SK-N-SH (cell line): ENCODE measurements at regions not wholly inside any gene's neighbourhood (a gene's known extent, or its start where the extent isn't known, plus 50 kb on each side); places are given as distances from the start of the nearest gene placed in this dataset.

ENCODE experiments used
- CTCF ChIA-PET: fragments of 300-600, 350-600 bp; formaldehyde crosslinking; extraction: SDS; loops from one replicate; lab custom pipeline; 2021; lab: Yijun Ruan, JAX
- POLR2A ChIA-PET: fragments of 350-600 bp; sonication (Branson Sonifier 250); formaldehyde crosslinking; extraction: SDS; loops from one replicate; lab custom pipeline; 2020; ENCODE audit warnings: antibody characterized with exemption, inconsistent platforms; lab: Yijun Ruan, JAX
- DNase-seq: peaks from one replicate; pipeline ENCODE4 v3.0.0; 2012
- H2AFZ ChIP-seq: fragments of 200-600 bp; sonication (generic); 2 replicates; pipeline ENCODE4 v1.8.1; 2016; ENCODE audit warnings: antibody characterized with exemption, mild to moderate bottlenecking, low read depth
- H3F3A ChIP-seq: fragments of 200-600 bp; sonication (generic); replicated peaks from 2 replicates; pipeline ENCODE3; 2016; ENCODE audit warnings: antibody characterized with exemption, mild to moderate bottlenecking; ENCODE audit not compliant: insufficient read depth
- H3K27ac ChIP-seq, 2 experiments: fragments of 200-500 bp in 1 of 2; fragments of 200-600 bp in 1 of 2; sonication (Bioruptor generic) in 1 of 2; sonication (generic), shearing (Covaris generic) in 1 of 2; 2 replicates each; pipeline versions ENCODE4 v1.5.1 to v1.6.1; 2014 to 2016; ENCODE audit warnings: low read depth in 2 of 2, inconsistent platforms in 1 of 2, low read length in 1 of 2, mild to moderate bottlenecking in 1 of 2, mixed read lengths in 1 of 2
- H3K27me3 ChIP-seq: fragments of 200-600 bp; sonication (generic), shearing (Covaris generic); 2 replicates; pipeline ENCODE4 v1.6.1; 2016; ENCODE audit warnings: mixed run types; ENCODE audit not compliant: insufficient read depth
- H3K36me3 ChIP-seq, 2 experiments: fragments of 200-500 bp in 1 of 2; fragments of 200-600 bp in 1 of 2; sonication (Bioruptor generic) in 1 of 2; sonication (generic) in 1 of 2; replicated peaks in 1 of 2; 2 replicates each; pipeline versions ENCODE3 to v1.5.1; 2014 to 2016; ENCODE audit warnings: low read length in 1 of 2, mild to moderate bottlenecking in 1 of 2; ENCODE audit not compliant: insufficient read depth in 2 of 2, control insufficient read depth in 1 of 2
- H3K4me1 ChIP-seq, 2 experiments: fragments of 200-500 bp in 1 of 2; fragments of 200-600 bp in 1 of 2; sonication (Bioruptor generic) in 1 of 2; sonication (generic), shearing (Covaris generic) in 1 of 2; 2 replicates each; pipeline versions ENCODE4 v1.5.1 to v1.6.1; 2014 to 2016; ENCODE audit warnings: low read depth in 1 of 2, low read length in 1 of 2, mixed run types in 1 of 2; ENCODE audit not compliant: insufficient read depth in 2 of 2, control insufficient read depth in 1 of 2
- H3K4me2 ChIP-seq: fragments of 200-600 bp; sonication (generic), shearing (Covaris generic); 2 replicates; pipeline ENCODE4 v1.6.1; 2017; ENCODE audit warnings: mixed run types
- H3K4me3 ChIP-seq, 2 experiments: fragments of 200-500 bp in 1 of 2; fragments of 200-600 bp in 1 of 2; sonication (Bioruptor generic) in 1 of 2; sonication (generic), shearing (Covaris generic) in 1 of 2; 2 replicates each; pipeline versions ENCODE4 v1.5.1 to v1.8.1; 2014 to 2016; ENCODE audit warnings: low read depth in 2 of 2, inconsistent platforms in 1 of 2, low read length in 1 of 2, mild to moderate bottlenecking in 1 of 2, mixed read lengths in 1 of 2, moderate library complexity in 1 of 2
- H3K79me2 ChIP-seq: fragments of 200-600 bp; sonication (generic); 2 replicates; pipeline ENCODE4 v1.8.1; 2017; ENCODE audit warnings: mild to moderate bottlenecking; ENCODE audit not compliant: insufficient read depth
- H3K9ac ChIP-seq: fragments of 200-600 bp; sonication (generic); 2 replicates; pipeline ENCODE4 v1.6.1; 2017; ENCODE audit warnings: mixed run types
- H3K9me2 ChIP-seq: fragments of 200-600 bp; sonication (generic); 2 replicates; pipeline ENCODE4 v1.6.1; 2017; ENCODE audit warnings: mixed run types
- H3K9me3 ChIP-seq: fragments of 200-600 bp; sonication (generic); 2 replicates; pipeline ENCODE4 v1.6.1; 2017; ENCODE audit warnings: mixed run types, mild to moderate bottlenecking, moderate library complexity
- H4K20me1 ChIP-seq: fragments of 200-600 bp; sonication (generic); 2 replicates; pipeline ENCODE4 v1.6.1; 2017; ENCODE audit warnings: mild to moderate bottlenecking, mixed run types; ENCODE audit not compliant: insufficient read depth
- CHD2 ChIP-seq: fragments of 150-350 bp; IDR thresholded peaks from 2 replicates; pipeline ENCODE4 v1.6.1; 2018; ENCODE audit warnings: low read length; ENCODE audit not compliant: partially characterized antibody
- ELF1 ChIP-seq: IDR thresholded peaks from 2 replicates; pipeline ENCODE4 v1.4.0; 2012
- EP300 ChIP-seq, 2 experiments: IDR thresholded peaks; 2 replicates each; pipeline versions ENCODE4 v1.4.0 to v1.6.1; 2012; ENCODE audit warnings: borderline replicate concordance in 1 of 2, low read depth in 1 of 2, low read length in 1 of 2
- EZH2phosphoT487 ChIP-seq: fragments of 200-600 bp; sonication (generic); IDR thresholded peaks from 2 replicates; pipeline ENCODE4 v1.6.1; 2017; ENCODE audit warnings: low read depth, mixed run types, mild to moderate bottlenecking, antibody characterized with exemption, moderate library complexity, borderline replicate concordance
- FOSL2 ChIP-seq: IDR thresholded peaks from 2 replicates; pipeline ENCODE4 v1.4.0; 2012; ENCODE audit warnings: low read depth, mild to moderate bottlenecking, moderate library complexity, borderline replicate concordance
- FOXJ3 ChIP-seq: sonication (generic); formaldehyde crosslinking; IDR thresholded peaks from 2 replicates; pipeline ENCODE4 v1.5.1; 2020; ENCODE audit warnings: mild to moderate bottlenecking, missing genetic modification reagents
- POLR2AphosphoS5 ChIP-seq: IDR thresholded peaks from 2 replicates; pipeline ENCODE4 v1.6.1; 2012; ENCODE audit warnings: low read depth, low read length
- RFX5 ChIP-seq: IDR thresholded peaks from 2 replicates; pipeline ENCODE4 v1.6.1; 2012; ENCODE audit warnings: mild to moderate bottlenecking, improper control_type of control experiment, low read length
- RXRA ChIP-seq: IDR thresholded peaks from 2 replicates; pipeline ENCODE4 v1.4.0; 2012; ENCODE audit warnings: low read depth, mild to moderate bottlenecking, borderline replicate concordance
- SIN3A ChIP-seq: IDR thresholded peaks from 2 replicates; pipeline ENCODE4 v1.6.1; 2012; ENCODE audit warnings: low read depth, mild to moderate bottlenecking, low read length, moderate library complexity, borderline replicate concordance
- SMC3 ChIP-seq: IDR thresholded peaks from 2 replicates; pipeline ENCODE4 v1.6.1; 2012; ENCODE audit warnings: low read depth, low read length, improper control_type of control experiment
- TAF1 ChIP-seq: IDR thresholded peaks from 2 replicates; pipeline ENCODE4 v1.6.1; 2012; ENCODE audit warnings: low read depth, mild to moderate bottlenecking, low read length, moderate library complexity, borderline replicate concordance
- YY1 ChIP-seq: IDR thresholded peaks from 2 replicates; pipeline ENCODE4 v1.4.0; 2012; ENCODE audit warnings: low read depth, mild to moderate bottlenecking
- WGBS: methylation state at CpG from one replicate; pipeline ENCODE4 v1.1.6; 2017; ENCODE audit warnings: low lambda C conversion rate; 5-methylcytosine and 5-hydroxymethylcytosine counted together
- TF ChIP-seq, protein P1 (sequence below): IDR thresholded peaks from 2 replicates; pipeline ENCODE4 v1.4.0; 2012; ENCODE audit warnings: low read depth, borderline replicate concordance
- TF ChIP-seq, protein P2 (sequence below): fragments of 150-350 bp; IDR thresholded peaks from 2 replicates; pipeline ENCODE4 v1.6.1; 2016; ENCODE audit warnings: mild to moderate bottlenecking, low read depth, low read length
- TF ChIP-seq, protein P3 (sequence below): IDR thresholded peaks from 2 replicates; pipeline ENCODE4; 2012
- TF ChIP-seq, protein P4 (sequence below): fragments of 200-600 bp; sonication (generic); IDR thresholded peaks from 2 replicates; pipeline ENCODE4 v1.6.1; 2017; ENCODE audit warnings: antibody characterized with exemption, mild to moderate bottlenecking, moderate library complexity
- TF ChIP-seq, protein P5 (sequence below): fragments of 150-350 bp; IDR thresholded peaks from 2 replicates; pipeline ENCODE4 v1.6.1; 2017; ENCODE audit warnings: antibody characterized with exemption, low read length, low read depth, borderline replicate concordance

DNA sequence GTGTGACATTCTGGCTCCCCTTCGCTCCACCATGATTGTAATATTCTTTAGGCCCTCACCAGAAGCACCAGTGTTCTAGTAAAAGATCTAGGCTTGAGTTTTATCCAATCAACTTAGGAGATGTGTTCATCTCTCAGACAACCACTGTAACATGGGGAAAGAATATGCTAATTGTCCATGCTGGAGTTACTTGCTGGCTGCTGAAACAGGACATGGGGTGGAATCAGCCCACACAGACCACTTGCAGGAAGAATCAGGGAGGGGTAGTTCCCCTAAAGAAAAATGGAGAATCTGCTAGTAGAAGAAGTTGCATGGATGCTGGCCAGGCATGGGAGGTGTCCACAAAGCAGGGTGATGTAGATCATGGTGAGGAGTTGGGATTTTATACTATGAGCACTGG is 86.2 kb downstream of the FEM1C start:
- POLR2A ChIA-PET: no interaction called here
- CTCF ChIA-PET: no interaction called here
- Histone ChIP-seq H3K27ac (no peak overlapping the region), H3F3A (peaks cover 41% of the 10 kb centered on the region), H3K27me3 (no peaks in the 10 kb centered on the region), H3K4me3 (no peak overlapping the region), H3K79me2 (no peaks in the 10 kb centered on the region), H3K4me2 (no peak overlapping the region), H3K4me1 (peaks cover 0 to 22% of the 10 kb centered on the region in 2 experiments; a peak in 1 of 4 replicates), H4K20me1 (no peaks in the 10 kb centered on the region; the same call in 1 of the 2 replicates), H3K36me3 (no peaks in the 10 kb centered on the region), H3K9ac (no peak overlapping the region), H3K9me2 (no peaks in the 10 kb centered on the region), H3K9me3 (no peaks in the 10 kb centered on the region), H2AFZ (no peak overlapping the region)
- TF ChIP-seq YY1: no peak
- TF ChIP-seq, protein P1, sequence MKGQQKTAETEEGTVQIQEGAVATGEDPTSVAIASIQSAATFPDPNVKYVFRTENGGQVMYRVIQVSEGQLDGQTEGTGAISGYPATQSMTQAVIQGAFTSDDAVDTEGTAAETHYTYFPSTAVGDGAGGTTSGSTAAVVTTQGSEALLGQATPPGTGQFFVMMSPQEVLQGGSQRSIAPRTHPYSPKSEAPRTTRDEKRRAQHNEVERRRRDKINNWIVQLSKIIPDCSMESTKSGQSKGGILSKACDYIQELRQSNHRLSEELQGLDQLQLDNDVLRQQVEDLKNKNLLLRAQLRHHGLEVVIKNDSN: no peak
- TF ChIP-seq, protein P2, sequence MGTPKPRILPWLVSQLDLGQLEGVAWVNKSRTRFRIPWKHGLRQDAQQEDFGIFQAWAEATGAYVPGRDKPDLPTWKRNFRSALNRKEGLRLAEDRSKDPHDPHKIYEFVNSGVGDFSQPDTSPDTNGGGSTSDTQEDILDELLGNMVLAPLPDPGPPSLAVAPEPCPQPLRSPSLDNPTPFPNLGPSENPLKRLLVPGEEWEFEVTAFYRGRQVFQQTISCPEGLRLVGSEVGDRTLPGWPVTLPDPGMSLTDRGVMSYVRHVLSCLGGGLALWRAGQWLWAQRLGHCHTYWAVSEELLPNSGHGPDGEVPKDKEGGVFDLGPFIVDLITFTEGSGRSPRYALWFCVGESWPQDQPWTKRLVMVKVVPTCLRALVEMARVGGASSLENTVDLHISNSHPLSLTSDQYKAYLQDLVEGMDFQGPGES: no peak
- no peak for TF ChIP-seq EZH2phosphoT487
- TF ChIP-seq, protein P3, sequence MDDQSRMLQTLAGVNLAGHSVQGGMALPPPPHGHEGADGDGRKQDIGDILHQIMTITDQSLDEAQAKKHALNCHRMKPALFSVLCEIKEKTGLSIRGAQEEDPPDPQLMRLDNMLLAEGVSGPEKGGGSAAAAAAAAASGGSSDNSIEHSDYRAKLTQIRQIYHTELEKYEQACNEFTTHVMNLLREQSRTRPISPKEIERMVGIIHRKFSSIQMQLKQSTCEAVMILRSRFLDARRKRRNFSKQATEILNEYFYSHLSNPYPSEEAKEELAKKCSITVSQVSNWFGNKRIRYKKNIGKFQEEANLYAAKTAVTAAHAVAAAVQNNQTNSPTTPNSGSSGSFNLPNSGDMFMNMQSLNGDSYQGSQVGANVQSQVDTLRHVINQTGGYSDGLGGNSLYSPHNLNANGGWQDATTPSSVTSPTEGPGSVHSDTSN: no peak
- TF ChIP-seq SMC3: no peak
- TF ChIP-seq ELF1: no peak
- no peak for TF ChIP-seq RXRA
- no peak for TF ChIP-seq SIN3A
- TF ChIP-seq POLR2AphosphoS5: no peak
- no peak for TF ChIP-seq FOSL2
- TF ChIP-seq TAF1: no peak
- TF ChIP-seq EP300 (IDR thresholded peaks at IDR 0.05; ENCODE audit: borderline replicate concordance in 1 of 2, low read depth in 1 of 2, low read length in 1 of 2): no peak
- TF ChIP-seq, protein P4, sequence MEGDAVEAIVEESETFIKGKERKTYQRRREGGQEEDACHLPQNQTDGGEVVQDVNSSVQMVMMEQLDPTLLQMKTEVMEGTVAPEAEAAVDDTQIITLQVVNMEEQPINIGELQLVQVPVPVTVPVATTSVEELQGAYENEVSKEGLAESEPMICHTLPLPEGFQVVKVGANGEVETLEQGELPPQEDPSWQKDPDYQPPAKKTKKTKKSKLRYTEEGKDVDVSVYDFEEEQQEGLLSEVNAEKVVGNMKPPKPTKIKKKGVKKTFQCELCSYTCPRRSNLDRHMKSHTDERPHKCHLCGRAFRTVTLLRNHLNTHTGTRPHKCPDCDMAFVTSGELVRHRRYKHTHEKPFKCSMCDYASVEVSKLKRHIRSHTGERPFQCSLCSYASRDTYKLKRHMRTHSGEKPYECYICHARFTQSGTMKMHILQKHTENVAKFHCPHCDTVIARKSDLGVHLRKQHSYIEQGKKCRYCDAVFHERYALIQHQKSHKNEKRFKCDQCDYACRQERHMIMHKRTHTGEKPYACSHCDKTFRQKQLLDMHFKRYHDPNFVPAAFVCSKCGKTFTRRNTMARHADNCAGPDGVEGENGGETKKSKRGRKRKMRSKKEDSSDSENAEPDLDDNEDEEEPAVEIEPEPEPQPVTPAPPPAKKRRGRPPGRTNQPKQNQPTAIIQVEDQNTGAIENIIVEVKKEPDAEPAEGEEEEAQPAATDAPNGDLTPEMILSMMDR: no peak
- TF ChIP-seq FOXJ3 (CRISPR knock-in tag): no peak
- TF ChIP-seq, protein P5, sequence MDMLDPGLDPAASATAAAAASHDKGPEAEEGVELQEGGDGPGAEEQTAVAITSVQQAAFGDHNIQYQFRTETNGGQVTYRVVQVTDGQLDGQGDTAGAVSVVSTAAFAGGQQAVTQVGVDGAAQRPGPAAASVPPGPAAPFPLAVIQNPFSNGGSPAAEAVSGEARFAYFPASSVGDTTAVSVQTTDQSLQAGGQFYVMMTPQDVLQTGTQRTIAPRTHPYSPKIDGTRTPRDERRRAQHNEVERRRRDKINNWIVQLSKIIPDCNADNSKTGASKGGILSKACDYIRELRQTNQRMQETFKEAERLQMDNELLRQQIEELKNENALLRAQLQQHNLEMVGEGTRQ: no peak
- TF ChIP-seq RFX5: no peak
- no peak for TF ChIP-seq CHD2
- WGBS: 94% methylated on average over 1 of the region's 1 CpG
- DNase-seq: no peak
